ENCODE measurements at regions not wholly inside any gene's neighbourhood (a gene's known extent, or its start where the extent isn't known, plus 50 kb on each side); places are given as distances from the start of the nearest gene placed in this dataset.
A peak's percentile ranks its signal among the peaks of the same experiment; 100 is the strongest.

DNA sequence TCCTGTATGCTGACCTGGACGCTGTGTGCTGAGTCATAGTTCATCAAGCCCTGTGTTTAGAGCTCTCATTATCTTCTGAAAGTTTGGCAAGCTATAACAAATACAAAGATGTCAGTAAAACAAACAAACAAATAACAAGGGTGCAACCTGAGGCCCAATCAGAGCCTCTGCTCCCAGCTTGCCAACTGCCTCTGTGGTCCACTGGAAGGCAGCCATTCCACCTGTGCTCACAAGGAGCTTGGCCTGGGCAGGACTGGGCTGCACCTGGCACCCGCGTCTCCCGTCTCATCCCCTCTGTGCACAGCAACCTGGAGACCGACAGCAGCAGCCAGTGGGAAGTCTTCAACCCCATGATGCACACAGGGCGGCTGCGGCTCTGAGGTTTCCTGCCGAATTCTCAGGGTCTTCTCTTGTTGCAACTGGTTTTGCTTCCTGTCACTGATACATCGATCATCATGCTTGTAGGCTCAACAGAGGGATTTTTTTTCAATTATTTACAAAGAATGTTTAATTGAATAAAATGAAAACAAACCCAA lies 97.8 kb downstream of the TMEM18 start:
- DNase-seq (ENCODE audit: low read depth, low spot score): no peak
- H3K27ac ChIP-seq: no peak overlapping the region

DNA sequence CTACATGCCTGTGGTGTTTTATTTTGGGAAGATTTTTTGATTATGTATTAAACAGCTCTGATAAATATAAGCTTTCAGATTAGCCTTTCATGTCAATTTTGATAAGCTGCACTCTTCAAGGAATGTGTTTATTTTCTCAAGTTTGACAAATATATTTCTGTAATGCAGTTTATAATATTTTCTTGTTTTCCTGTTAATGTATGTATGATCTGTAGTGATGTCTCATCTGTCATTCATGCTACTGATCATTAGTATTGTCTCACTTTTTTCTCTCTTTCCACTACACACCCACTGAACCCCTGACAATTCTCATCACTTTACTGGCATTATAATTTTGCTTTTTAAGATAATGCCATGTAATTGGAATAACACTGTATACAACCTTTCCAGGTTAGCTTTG lies 100.9 kb downstream of the TMEM18 start:
- DNase-seq (ENCODE audit: low read depth, low spot score): no peak
- H3K27ac ChIP-seq: no peak overlapping the region

DNA sequence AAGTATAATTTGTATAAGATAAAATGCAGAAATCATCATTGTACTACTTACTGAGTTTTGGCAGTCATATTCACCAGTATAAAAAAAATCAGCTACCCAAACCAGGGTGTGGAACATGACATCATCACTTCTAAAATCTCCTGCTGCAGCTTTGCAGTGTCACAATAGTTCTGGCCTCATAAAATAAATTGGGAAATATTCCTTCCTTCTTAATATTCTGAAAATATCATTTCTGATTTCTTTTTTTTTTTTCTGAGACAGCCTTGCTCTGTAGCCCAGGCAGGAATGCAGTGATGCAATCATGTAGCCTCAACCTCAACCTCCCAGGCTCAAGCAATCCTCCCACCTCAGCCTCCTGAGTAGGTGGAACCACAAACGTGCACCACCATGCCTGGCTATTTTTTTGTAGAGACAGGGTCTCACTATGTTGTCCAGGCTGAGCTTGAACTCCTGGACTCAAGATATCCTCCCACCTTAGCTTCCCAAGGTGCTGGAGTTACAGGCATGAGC lies 101.4 kb downstream of the TMEM18 start:
- DNase-seq (ENCODE audit: low read depth, low spot score): no peak
- no peak overlapping the region for H3K27ac ChIP-seq

DNA sequence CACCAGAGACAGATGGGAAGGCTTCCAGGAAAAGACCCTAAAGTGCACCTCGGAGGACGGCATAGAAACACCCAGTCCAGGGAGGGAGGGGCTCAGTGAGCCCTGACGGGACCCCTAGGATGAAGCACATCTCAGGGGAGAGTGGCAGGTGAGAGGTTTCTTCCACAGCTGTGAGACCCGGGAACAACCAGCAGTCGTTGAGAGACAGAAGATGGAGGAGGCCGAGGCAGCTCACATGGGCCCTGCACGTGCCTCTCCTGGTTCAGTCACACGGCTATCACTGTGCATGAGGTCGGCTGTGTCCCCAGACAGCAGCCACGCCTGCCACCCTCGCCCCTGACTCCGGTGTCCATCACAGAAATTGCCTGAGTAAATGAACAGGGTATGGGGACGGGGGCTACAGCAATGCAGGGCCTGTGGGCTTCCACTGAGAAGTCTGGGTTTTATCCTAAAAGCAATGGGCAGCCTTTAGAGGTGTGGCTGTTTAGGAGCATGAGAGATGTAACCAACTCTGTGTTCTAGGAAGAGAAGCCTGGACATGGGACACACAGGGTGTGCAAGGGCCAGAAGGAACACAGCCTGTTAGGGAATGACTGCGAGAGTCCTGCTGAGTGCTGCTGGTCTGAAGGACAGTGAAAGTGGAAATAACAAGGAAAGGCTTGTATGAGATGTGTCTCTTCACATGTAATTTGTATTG lies 102.0 kb downstream of the TMEM18 start:
- no peak overlapping the region for H3K27ac ChIP-seq
- no peak for DNase-seq (ENCODE audit: low read depth, low spot score)

DNA sequence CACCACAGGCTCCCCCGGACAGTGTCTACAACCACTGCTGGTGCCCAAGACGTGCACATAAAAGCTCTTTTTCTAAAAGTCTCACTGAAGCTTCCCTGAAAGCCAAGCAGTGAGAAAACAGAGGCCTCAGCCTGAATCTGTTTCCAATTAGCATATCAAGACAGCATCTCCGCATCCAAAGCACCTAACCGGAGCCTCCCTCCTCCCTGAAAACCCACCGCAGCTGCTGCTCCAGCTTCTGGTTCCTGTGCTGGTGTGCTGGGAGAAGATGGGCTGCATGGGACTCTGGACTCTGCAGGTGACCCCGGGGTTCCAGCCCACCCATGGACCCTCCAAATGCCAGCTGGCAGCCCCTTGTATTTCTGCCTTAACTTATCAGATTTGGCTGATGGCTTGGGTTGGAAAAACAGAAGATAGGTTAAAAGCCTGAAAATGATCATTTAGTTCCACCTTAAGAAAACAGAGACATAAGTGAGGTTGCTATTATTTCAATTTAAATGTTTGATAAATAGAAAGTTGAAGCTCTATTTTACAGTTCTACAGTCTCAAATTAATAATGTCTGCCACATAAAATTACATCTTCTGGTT lies 103.3 kb downstream of the TMEM18 start:
- H3K27ac ChIP-seq: no peak overlapping the region
- DNase-seq (ENCODE audit: low read depth, low spot score): no peak

DNA sequence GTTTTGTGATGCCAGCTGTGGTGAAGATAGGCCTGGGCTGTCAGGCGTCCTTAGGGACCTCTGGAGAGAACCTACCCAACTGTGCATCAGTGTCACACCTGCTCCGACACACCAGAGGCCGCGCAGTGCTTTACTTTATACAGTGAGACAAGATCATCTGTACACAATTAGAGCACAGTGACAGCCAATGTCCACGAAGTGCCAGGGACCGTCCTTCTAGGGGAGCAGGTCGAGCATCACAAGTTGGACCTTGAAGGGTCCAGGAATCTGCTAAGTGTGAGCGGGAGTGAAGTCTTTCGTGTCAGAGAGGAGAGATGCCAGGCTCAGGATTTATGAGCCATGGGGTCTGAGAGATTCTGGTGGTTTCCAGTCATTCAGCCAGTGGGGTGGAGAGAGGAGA lies 104.2 kb downstream of the TMEM18 start:
- no peak overlapping the region for H3K27ac ChIP-seq

DNA sequence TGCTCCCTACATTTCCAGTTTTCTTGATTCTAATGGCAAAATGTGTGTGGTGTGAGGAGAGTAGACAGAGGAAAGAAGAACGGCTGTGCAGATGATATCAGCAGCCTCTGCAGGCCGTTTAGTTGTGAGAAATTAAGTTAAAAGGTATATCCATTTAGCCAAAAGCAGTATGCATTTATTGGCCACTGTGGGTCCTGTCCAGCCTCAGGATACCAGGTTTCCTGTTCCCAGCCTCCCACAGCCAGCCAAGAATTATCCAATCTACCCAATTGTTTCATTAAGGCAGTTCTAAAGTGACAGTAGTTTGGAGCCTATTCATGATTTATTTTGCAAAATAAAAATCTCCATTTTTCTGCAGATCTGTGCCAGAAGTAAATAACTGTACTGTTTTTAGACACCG lies 107.5 kb downstream of the TMEM18 start:
- no peak overlapping the region for H3K27ac ChIP-seq
- DNase-seq (ENCODE audit: low read depth, low spot score): no peak

More for the DNA sequence above, 104.2 kb downstream of the TMEM18 start:
- DNase-seq (ENCODE audit: low read depth, low spot score): no peak

DNA sequence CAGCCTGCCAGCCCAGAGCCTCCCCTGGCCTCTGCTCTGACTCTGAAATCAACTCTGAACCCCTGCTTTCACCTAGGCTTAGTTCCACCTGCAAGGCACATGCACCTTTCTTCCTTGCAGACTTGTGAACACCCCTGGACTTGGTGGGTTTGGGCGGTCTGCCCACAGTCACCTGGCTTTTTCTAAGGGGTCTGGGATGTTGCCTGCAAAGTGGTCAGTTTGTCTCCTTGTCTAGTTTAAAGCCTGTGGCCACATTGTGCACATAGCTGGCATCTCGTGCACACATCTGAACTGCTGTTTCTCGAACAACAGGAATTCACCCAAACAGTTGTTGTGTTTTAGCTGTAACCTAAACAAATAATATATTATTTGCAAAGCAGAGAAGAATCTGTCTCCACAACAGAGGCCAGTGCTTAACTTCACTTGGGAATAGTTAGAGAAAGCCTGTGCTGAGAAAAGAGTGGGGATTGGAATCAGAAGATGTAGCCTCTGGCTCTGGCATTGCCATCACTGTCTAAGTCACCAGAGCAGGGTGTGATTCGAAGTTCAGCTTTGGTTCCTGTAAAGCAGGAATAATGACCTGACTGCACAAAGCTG lies 108.5 kb downstream of the TMEM18 start:
- no peak overlapping the region for H3K27ac ChIP-seq
- no peak for DNase-seq (ENCODE audit: low read depth, low spot score)

DNA sequence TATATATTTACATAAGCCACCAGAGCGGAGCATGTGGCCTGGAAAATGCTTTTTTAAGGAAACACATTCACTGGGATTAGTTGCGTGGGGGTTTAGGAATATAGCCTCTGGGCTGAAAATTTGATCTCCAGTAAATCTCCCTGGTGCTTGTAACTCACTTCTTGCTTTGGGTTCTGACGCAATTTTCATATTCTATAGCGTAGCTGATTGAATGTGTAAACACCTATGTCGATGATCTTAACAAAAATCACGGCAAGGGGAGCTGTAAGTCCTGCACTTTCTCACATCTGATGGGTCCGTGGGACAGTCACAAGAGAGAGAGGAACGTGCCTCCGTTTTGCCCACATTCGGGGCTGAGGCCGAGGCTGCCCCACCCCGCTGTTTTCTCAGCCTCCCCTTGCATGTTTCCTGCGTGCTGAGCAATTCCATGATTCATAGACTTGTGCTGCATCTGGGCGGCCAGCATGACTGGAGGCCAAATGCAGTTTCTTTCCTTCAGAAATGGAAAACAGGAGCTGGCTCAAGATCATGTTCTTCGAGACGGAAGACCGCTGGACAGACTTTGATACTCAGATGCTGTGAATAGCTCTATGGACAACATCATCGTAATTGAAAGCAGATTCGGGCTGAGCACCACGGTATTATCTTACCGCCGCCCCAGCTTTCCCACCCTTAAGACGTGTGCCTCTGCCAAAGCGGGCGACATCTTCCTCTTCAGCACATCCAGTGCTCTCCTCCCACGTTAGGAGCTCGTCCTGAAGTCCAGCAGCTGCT lies 109.2 kb downstream of the TMEM18 start:
- peak overlapping the region; percentile 43 for H3K27ac ChIP-seq
- peak; percentile 48 for DNase-seq (ENCODE audit: low read depth, low spot score)

DNA sequence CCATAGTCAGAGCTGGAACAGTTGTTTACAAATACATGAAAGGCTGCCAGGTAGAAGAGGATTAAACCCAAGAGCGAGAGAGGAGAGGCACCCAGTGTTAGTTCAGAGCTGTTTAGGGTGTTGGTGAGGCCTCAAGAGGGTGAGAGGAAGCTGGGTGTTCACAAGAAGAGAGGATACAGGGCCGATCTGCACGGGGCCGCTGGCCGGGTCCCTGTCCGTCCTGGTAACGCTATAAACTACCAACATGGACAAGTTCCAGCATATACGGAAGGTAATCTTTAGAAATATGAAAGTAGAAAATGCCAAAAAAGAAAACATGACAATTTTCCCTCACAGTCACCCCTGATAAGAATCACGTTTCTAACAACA lies 109.7 kb downstream of the TMEM18 start:
- H3K27ac ChIP-seq: peak overlapping the region; percentile 43
- no peak for DNase-seq (ENCODE audit: low read depth, low spot score)

DNA sequence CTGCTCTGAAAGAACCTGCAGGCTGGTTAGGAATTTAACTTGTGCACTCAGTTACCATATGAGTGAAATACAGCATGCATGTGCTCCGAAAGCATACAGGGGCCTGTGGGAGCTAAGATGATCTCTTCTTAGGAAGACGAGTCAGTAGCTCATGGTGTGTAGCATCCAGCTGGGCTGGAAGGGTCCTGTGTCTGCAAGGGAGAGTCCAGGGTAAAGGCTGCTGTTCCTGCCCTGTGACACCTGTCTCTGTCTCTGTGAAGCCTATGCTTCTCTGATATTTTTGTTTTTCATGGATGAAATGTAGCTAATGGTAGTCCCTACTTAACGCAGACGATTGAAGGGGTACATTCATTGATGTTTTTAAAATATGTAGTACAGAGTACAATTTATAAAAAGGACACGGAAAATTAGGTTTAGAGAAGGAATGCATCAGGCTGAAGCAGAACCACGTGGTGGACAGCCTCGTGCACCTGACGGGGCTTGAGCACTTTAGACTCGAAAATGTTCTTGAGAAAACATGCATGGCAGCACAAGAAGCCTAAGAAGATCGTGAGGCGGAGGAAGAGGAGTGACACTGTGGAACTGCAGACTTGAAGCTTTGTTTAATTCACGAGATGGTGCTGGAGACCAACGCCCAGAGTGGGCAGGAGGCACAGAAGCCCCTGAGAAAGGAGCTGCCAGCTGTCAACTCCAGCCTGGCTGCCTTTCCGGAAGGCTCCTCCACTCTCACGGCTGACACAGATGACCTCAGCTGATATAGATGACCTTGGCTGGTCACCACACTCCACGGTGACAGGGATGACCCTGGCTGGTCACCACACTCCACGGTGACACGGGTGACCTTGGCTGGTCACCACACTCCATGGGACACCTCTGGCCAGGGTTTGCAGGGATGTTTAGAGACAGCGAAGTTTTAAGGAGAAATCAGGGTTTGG lies 110.6 kb downstream of the TMEM18 start:
- no peak overlapping the region for H3K27ac ChIP-seq
- DNase-seq (ENCODE audit: low read depth, low spot score): no peak

DNA sequence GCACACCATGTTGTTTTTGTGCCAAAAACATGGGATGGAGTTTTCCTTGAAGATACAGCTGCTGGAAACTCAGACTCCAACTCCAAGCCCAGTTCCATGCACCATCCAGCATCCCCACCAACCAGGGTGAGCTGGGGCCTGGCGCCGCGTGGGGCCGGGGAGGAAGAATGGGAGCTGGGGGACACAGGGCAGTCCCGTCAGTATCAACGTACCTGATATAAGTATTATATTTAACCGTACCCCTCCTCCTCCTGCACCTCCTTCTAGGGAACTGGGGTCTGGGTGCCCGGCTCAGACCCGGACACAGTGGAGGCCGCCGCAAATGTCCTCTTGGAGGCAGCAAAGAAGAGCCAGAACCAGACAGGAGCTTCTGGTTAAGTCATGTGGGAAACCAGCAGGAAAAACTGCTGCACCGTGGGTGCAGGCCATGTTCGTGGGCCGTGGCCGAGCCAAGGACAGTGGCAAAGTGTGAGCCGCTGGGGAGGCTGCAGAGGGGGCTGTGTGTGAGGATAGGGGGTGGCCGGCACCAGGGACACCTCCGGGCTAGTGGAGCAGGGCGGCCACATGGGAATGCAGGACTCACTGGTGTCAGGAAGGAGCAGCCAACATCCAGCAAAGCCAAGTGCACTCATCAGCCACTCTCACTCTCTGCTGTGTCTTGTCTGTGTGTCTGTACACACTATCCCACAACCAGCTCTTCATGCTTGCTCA lies 112.6 kb downstream of the TMEM18 start:
- no peak overlapping the region for H3K27ac ChIP-seq
- no peak for DNase-seq (ENCODE audit: low read depth, low spot score)

DNA sequence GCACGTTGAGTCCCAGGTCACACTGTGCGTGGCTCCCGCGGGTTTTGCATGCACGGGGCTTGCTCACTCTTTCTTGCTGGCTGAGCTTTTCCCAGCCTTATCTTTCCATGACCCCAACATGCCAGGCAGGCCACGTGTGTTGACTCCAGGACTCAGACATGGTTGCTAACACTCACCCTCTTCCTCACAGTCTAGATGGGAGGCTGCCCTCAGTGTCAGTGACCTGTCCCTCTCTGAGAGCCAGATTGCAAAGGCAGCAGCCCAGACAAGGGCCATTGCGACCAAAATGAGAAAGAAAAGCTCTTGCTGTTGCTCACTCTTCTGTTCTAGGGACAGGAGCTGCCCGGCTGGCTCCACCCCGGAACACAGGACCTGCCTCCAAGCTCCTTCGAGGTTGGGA lies 113.7 kb downstream of the TMEM18 start:
- no peak overlapping the region for H3K27ac ChIP-seq
- DNase-seq (ENCODE audit: low read depth, low spot score): no peak

DNA sequence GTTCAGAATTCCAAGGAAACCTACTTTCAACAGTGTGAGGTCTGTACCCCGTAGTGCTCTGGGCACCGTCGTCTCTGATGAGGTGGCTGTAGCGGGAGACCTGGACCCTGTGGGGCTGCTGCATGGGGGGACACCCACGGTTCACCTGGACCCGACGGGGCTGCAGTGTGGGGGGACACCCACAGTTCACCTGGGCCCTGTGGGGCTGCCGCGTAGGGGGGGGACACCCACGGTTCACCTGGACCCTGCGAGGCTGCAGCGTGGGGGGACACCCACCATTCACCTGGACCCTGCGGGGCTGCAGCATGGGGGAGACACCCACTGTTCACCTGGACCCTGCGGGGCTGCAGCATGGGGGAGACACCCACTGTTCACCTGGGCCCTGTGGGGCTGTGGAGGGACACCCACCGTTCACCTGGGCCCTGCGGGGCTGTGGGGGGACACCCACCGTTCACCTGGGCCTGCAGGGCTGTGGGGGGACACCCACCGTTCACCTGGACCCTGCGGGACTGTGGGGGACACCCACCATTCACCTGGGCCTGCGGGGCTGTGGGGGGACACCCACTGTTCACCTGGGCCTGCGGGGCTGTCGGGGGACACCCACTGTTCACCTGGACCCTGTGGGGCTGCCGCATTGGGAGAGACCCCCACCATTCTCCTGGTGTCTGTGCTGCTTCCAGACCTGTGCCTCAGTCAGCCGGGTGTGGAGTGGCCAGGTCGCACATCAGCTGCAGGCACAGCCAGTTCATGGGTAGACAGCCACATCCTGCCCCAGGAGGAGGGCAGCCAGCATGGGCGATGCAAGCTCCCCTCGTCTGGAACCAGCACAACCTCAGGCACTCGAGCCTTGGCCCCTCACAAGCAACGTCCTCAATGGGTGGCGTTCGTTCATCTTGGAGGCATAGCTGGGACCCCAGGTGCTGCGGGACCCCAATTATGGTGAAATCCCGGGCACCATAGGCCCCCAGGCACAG lies 114.5 kb downstream of the TMEM18 start:
- H3K27ac ChIP-seq: no peak overlapping the region
- no peak for DNase-seq (ENCODE audit: low read depth, low spot score)

DNA sequence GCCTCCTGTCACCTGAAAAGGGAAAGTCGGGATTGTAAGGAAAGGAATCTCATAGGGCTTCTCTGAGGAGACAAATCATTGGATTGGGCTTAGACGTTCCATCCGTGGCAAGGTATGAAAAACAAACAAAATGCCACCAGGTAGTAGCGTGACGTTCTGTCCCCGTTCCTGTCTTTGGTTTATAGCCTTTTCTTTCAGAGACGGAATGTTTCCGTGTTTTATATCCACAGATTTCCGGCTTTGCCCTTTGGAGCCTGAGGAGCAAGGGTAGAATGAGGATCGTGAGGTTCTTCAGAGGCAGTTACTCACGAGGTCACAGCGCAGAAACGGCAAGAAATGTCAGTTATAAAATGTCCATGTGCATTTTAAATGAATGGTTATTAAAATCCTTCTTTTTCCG lies 118.3 kb downstream of the TMEM18 start:
- no peak overlapping the region for H3K27ac ChIP-seq

DNA sequence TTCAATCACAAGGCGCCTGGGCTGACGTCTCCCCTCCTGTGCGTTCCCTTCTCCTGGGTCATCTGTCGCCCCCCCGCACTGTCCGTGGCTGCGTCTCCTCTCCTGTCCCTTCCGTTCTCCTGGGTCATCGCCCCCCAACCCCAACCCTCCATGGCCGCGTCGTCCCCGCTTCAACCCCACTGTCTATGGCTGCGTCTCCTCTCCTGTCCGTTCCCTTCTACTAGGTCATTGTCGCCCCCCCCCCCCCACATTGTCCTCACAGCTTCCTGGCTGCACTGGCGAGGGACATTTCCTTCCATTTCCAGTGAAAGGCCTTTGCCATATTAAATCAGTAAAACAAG lies 118.9 kb downstream of the TMEM18 start:
- H3K27ac ChIP-seq: no peak overlapping the region
- no peak for DNase-seq (ENCODE audit: low read depth, low spot score)

More for the DNA sequence above, 118.3 kb downstream of the TMEM18 start:
- no peak for DNase-seq (ENCODE audit: low read depth, low spot score)

DNA sequence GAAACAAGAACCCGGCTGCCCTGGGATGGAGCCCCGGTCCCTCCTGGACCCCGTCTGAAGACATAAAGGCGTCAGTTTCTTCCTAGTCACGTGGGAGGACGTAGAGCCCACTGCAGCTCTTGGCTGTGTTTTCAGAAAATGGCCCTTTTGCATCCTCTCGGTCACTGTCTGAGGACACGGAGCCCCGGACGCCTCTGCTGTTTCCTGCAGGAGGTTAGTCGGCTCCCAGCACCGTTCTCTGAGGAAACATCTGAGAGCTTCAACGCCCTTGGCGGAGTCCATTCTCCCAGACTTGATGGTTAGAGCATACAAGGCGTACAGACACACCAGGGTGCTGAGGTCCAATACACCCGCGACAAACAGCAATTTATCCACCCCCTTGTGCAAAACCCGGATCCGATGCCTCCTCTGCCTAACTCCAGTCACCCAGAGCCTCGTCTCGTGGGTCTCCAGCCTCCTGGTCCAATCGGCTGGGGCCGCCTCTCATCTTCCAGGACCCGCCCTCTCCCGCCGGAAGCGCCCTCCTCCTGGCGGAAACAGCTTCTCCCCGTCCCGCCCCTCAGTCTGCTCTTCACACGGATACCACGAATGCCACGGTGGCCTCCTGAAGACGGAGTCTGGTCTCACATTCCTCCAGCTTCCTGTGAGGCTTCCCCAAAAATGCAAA lies 119.4 kb downstream of the TMEM18 start:
- no peak for DNase-seq (ENCODE audit: low read depth, low spot score)
- H3K27ac ChIP-seq: no peak overlapping the region
